ENCODE measurements at regions not wholly inside any gene's neighbourhood (a gene's known extent, or its start where the extent isn't known, plus 50 kb on each side); places are given as distances from the start of the nearest gene placed in this dataset.

- H3K9ac ChIP-seq (ENCODE audit: low read length) = no peak overlapping the region
- no peaks in the 10 kb centered on the region for H3K36me3 ChIP-seq (ENCODE audit: control insufficient read depth in 1 of 2, insufficient read depth in 2 of 2, low read length in 2 of 2)
- no peak overlapping the region for H3K4me2 ChIP-seq (ENCODE audit: low read length)
- POLR2A ChIA-PET = no interaction called here
- no peaks in the 10 kb centered on the region for H3K9me3 ChIP-seq (ENCODE audit: control insufficient read depth in 1 of 2, insufficient read depth in 1 of 2, low read depth in 1 of 2, low read length in 2 of 2)
- CTCF ChIA-PET = no interaction called here
- H4K20me1 ChIP-seq (ENCODE audit: insufficient read depth) = no peaks in the 10 kb centered on the region
- DNase-seq (ENCODE audit: low read depth, low spot score) = no peak
- BruUV-seq (replicated peaks) = no TSS peak
- H3K9me2 ChIP-seq (ENCODE audit: insufficient read depth) = no peaks in the 10 kb centered on the region
- no peak overlapping the region for H2AFZ ChIP-seq (ENCODE audit: low read depth, low read length, poor library complexity, severe bottlenecking)
- no peak for ATAC-seq
- TF ChIP-seq JUND (IDR thresholded peaks at IDR 0.05) = no peak
- RAD21 ChIA-PET (ENCODE audit: low non-redundant PET in 1 of 2, low total read pairs in 2 of 2, uncharacterized antibody in 2 of 2, unreplicated experiment in 2 of 2) = no interaction called here
- no peak overlapping the region for H3K27ac ChIP-seq (ENCODE audit: low read depth, low read length)
- no peaks in the 10 kb centered on the region for H3K79me2 ChIP-seq (ENCODE audit: insufficient read depth, low read length)
- no peak overlapping the region for H3K4me3 ChIP-seq (replicated peaks in 1 of 2; ENCODE audit: low read depth in 1 of 2, low read length in 2 of 2)
- H3K4me1 ChIP-seq (ENCODE audit: control insufficient read depth in 1 of 2, insufficient read depth in 2 of 2, low read length in 2 of 2) = peaks cover 0 to 5% of the 10 kb centered on the region in 2 experiments; a peak in 1 of 4 replicates
- no peaks in the 10 kb centered on the region for H3K27me3 ChIP-seq (ENCODE audit: insufficient read depth, low read length)
- intact Hi-C loops (cut with micrococcal nuclease) = no loop called here
Observed at GRCh38 chr5:82789095-82789494, 288.1 kb downstream of the TMEM167A start.

DNA sequence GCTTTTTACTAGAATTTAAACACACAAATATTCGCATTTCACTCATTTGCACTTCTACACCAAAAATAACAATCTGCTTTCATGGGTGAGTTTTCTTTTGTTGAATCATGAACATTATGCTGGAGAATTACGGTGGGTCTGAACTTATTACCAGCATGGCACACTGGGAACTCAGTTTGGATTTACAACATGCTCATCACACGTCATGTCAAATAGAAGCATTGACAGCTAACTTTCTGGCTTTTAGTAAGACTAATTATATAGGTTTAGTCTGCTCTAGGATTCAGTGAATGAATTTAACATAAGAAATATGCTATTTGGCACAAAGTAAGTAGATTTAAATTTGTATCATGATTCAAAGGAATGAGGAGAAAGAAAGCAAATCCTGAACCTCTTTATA is 290.4 kb downstream of the TMEM167A start:
- intact Hi-C loops (cut with micrococcal nuclease) = no loop called here

More for the DNA sequence above, 290.4 kb downstream of the TMEM167A start:
- Histone ChIP-seq H3K27me3 (ENCODE audit: insufficient read depth, low read length) (no peaks in the 10 kb centered on the region), H3K36me3 (ENCODE audit: control insufficient read depth in 1 of 2, insufficient read depth in 2 of 2, low read length in 2 of 2) (no peaks in the 10 kb centered on the region), H3K9me2 (ENCODE audit: insufficient read depth) (no peaks in the 10 kb centered on the region), H3K9ac (ENCODE audit: low read length) (no peak overlapping the region), H3K27ac (ENCODE audit: low read depth, low read length) (no peak overlapping the region), H3K4me1 (ENCODE audit: control insufficient read depth in 1 of 2, insufficient read depth in 2 of 2, low read length in 2 of 2) (peaks cover 0 to 5% of the 10 kb centered on the region in 2 experiments; a peak in 1 of 4 replicates), H4K20me1 (ENCODE audit: insufficient read depth) (no peaks in the 10 kb centered on the region), H3K4me3 (replicated peaks in 1 of 2; ENCODE audit: low read depth in 1 of 2, low read length in 2 of 2) (no peak overlapping the region), H2AFZ (ENCODE audit: low read depth, low read length, poor library complexity, severe bottlenecking) (no peak overlapping the region), H3K9me3 (ENCODE audit: control insufficient read depth in 1 of 2, insufficient read depth in 1 of 2, low read depth in 1 of 2, low read length in 2 of 2) (no peaks in the 10 kb centered on the region), H3K4me2 (ENCODE audit: low read length) (no peak overlapping the region), H3K79me2 (ENCODE audit: insufficient read depth, low read length) (no peaks in the 10 kb centered on the region)
- no TSS peak for BruUV-seq (replicated peaks)
- POLR2A ChIA-PET = no interaction called here
- CTCF ChIA-PET = no interaction called here
- RAD21 ChIA-PET (ENCODE audit: low non-redundant PET in 1 of 2, low total read pairs in 2 of 2, uncharacterized antibody in 2 of 2, unreplicated experiment in 2 of 2) = no interaction called here
- DNase-seq (ENCODE audit: low read depth, low spot score) = no peak
- ATAC-seq = no peak
- TF ChIP-seq ZNF274 (IDR thresholded peaks at IDR 0.05; ENCODE audit: low read depth, low read length) (no peak), EZH2phosphoT487 (IDR thresholded peaks at IDR 0.05; ENCODE audit: borderline replicate concordance) (no peak), EGR1 (IDR thresholded peaks at IDR 0.05; ENCODE audit: low read depth) (no peak), ATF3 (IDR thresholded peaks at IDR 0.05) (no peak), POLR2A (IDR thresholded peaks at IDR 0.05; ENCODE audit: borderline replicate concordance, extremely low read depth, insufficient read depth, insufficient read length) (no peak), POLR2AphosphoS5 (IDR thresholded peaks at IDR 0.05; ENCODE audit: low read depth, low read length) (no peak), REST (IDR thresholded peaks at IDR 0.05; ENCODE audit: low read depth) (no peak), RAD21 (IDR thresholded peaks at IDR 0.05; ENCODE audit: low read depth) (no peak), CBX3 (IDR thresholded peaks at IDR 0.05; ENCODE audit: low read depth) (no peak), CEBPB (IDR thresholded peaks at IDR 0.05; ENCODE audit: low read depth) (no peak), ELF1 (IDR thresholded peaks at IDR 0.05; ENCODE audit: borderline replicate concordance, low read depth) (no peak)
- TF ChIP-seq, protein P1, sequence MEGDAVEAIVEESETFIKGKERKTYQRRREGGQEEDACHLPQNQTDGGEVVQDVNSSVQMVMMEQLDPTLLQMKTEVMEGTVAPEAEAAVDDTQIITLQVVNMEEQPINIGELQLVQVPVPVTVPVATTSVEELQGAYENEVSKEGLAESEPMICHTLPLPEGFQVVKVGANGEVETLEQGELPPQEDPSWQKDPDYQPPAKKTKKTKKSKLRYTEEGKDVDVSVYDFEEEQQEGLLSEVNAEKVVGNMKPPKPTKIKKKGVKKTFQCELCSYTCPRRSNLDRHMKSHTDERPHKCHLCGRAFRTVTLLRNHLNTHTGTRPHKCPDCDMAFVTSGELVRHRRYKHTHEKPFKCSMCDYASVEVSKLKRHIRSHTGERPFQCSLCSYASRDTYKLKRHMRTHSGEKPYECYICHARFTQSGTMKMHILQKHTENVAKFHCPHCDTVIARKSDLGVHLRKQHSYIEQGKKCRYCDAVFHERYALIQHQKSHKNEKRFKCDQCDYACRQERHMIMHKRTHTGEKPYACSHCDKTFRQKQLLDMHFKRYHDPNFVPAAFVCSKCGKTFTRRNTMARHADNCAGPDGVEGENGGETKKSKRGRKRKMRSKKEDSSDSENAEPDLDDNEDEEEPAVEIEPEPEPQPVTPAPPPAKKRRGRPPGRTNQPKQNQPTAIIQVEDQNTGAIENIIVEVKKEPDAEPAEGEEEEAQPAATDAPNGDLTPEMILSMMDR (IDR thresholded peaks at IDR 0.05 in 2 of 3, conservative IDR thresholded peaks at IDR 0.05 in 1 of 3; ENCODE audit: borderline replicate concordance in 1 of 3, insufficient read depth in 1 of 3, low read depth in 2 of 3, low read length in 2 of 3) = no peak
